ENCODE measurements at regions not wholly inside any gene's neighbourhood (a gene's known extent, or its start where the extent isn't known, plus 50 kb on each side); places are given as distances from the start of the nearest gene placed in this dataset.

DNA sequence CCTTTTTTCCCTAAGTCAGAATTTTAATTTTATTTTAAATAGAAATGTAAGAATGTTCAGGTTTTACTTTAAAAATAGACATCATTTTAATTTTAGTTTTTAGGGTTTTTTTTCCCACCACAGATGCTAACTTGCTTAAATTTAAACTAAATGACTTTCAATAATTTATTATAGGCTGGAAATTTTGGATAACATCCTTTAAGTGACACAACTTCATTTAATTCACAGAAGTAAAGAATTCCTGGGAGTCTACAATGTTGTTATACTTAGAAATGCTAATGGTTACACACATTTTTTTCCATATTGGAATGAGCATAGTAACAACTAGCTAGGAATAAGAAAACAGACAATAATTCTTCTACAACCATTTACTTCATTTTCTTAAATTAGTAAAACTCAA lies 90.5 kb upstream of the PDE10A start:
- peaks cover 0 to 2% of the 10 kb centered on the region in 2 donors for H3K9me3 ChIP-seq (replicated peaks in 1 of 2; ENCODE audit: control insufficient read depth in 1 of 2, insufficient read depth in 1 of 2, low read length in 2 of 2)
- Mint-ChIP-seq H3K4me1 (no peaks in the 10 kb centered on the region), H3K27ac (no peak overlapping the region), H3K27me3 (ENCODE audit: low read depth in 3 of 3) (peaks cover 0 to 3% (median 1%) of the 10 kb centered on the region in 3 donors), H3K9me3 (peaks cover 4 to 12% (median 10%) of the 10 kb centered on the region in 7 donors), H3K4me3 (no peak overlapping the region), H3K36me3 (no peaks in the 10 kb centered on the region)
- no peak overlapping the region for H3K4me2 ChIP-seq (replicated peaks; ENCODE audit: extremely low read depth, low read length, poor library complexity, severe bottlenecking)
- H3K9ac ChIP-seq (ENCODE audit: insufficient read depth, low read length, poor library complexity, severe bottlenecking), result no peak overlapping the region
- no peak overlapping the region for H3K27ac ChIP-seq (ENCODE audit: low read depth in 1 of 2, low read length in 2 of 2)
- intact Hi-C loops (cut with micrococcal nuclease), result no loop called here
- H4K20me1 ChIP-seq (ENCODE audit: insufficient read depth, low read length), result no peaks in the 10 kb centered on the region
- H3K79me2 ChIP-seq (ENCODE audit: insufficient read depth, low read length), result no peaks in the 10 kb centered on the region
- no peak overlapping the region for H3K4me3 ChIP-seq (replicated peaks in 1 of 3; ENCODE audit: low read depth in 2 of 3, low read length in 3 of 3)
- no peaks in the 10 kb centered on the region for H3K27me3 ChIP-seq (ENCODE audit: control insufficient read depth in 2 of 2, insufficient read depth in 2 of 2, low read length in 2 of 2)
- no peaks in the 10 kb centered on the region for H3K36me3 ChIP-seq (replicated peaks in 1 of 2; ENCODE audit: control insufficient read depth in 1 of 2, insufficient read depth in 2 of 2, low read length in 2 of 2)
- no peaks in the 10 kb centered on the region for H3K4me1 ChIP-seq (ENCODE audit: control insufficient read depth in 1 of 2, insufficient read depth in 2 of 2, low read length in 2 of 2)
- H2AFZ ChIP-seq (ENCODE audit: insufficient read depth, low read depth, low read length, poor library complexity, severe bottlenecking), result no peak overlapping the region
- no peak for DNase-seq
- TF ChIP-seq, protein P1, sequence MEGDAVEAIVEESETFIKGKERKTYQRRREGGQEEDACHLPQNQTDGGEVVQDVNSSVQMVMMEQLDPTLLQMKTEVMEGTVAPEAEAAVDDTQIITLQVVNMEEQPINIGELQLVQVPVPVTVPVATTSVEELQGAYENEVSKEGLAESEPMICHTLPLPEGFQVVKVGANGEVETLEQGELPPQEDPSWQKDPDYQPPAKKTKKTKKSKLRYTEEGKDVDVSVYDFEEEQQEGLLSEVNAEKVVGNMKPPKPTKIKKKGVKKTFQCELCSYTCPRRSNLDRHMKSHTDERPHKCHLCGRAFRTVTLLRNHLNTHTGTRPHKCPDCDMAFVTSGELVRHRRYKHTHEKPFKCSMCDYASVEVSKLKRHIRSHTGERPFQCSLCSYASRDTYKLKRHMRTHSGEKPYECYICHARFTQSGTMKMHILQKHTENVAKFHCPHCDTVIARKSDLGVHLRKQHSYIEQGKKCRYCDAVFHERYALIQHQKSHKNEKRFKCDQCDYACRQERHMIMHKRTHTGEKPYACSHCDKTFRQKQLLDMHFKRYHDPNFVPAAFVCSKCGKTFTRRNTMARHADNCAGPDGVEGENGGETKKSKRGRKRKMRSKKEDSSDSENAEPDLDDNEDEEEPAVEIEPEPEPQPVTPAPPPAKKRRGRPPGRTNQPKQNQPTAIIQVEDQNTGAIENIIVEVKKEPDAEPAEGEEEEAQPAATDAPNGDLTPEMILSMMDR (IDR thresholded peaks at IDR 0.05), result no peak

DNA sequence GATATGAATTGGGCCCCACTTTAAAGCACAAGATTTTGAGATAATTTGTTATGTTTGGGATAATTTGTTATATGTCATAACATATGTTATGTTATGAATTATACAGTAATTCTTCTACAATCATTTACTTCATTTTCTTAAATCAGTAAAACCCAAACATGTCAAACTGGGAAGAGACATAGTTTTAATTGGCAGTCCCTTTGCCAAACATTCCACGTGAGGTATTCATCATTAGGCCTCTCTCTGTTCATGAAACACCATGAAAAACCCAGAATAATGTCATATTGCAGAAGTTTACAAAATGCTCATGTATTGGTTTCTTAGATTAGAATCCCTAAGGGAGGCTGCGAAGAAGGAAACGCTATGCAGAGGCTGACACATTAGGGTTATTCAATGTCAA lies 89.4 kb upstream of the PDE10A start:
- no peak overlapping the region for H3K4me3 ChIP-seq (replicated peaks in 1 of 3; ENCODE audit: low read depth in 2 of 3, low read length in 3 of 3)
- H3K4me2 ChIP-seq (replicated peaks; ENCODE audit: extremely low read depth, low read length, poor library complexity, severe bottlenecking), result no peak overlapping the region
- H3K27ac ChIP-seq (ENCODE audit: low read depth in 1 of 2, low read length in 2 of 2), result no peak overlapping the region
- no peaks in the 10 kb centered on the region for H3K36me3 ChIP-seq (replicated peaks in 1 of 2; ENCODE audit: control insufficient read depth in 1 of 2, insufficient read depth in 2 of 2, low read length in 2 of 2)
- no peaks in the 10 kb centered on the region for H3K4me1 Mint-ChIP-seq
- H3K9me3 Mint-ChIP-seq, result peaks cover 2 to 8% (median 8%) of the 10 kb centered on the region in 7 donors
- TF ChIP-seq, protein P1 (IDR thresholded peaks at IDR 0.05), result no peak
- no peaks in the 10 kb centered on the region for H3K4me1 ChIP-seq (ENCODE audit: control insufficient read depth in 1 of 2, insufficient read depth in 2 of 2, low read length in 2 of 2)
- peaks cover 0 to 1% (median 0%) of the 10 kb centered on the region in 3 donors for H3K27me3 Mint-ChIP-seq (ENCODE audit: low read depth in 3 of 3)
- H3K36me3 Mint-ChIP-seq, result no peaks in the 10 kb centered on the region
- no peaks in the 10 kb centered on the region for H3K79me2 ChIP-seq (ENCODE audit: insufficient read depth, low read length)
- intact Hi-C loops (cut with micrococcal nuclease), result no loop called here
- no peak overlapping the region for H3K27ac Mint-ChIP-seq
- no peak overlapping the region for H3K9ac ChIP-seq (ENCODE audit: insufficient read depth, low read length, poor library complexity, severe bottlenecking)
- no peak overlapping the region for H2AFZ ChIP-seq (ENCODE audit: insufficient read depth, low read depth, low read length, poor library complexity, severe bottlenecking)
- no peak for DNase-seq
- 93% methylated on average over 2 of the region's 3 CpGs for WGBS (ENCODE audit: insufficient coverage)
- no peak overlapping the region for H3K4me3 Mint-ChIP-seq
- H4K20me1 ChIP-seq (ENCODE audit: insufficient read depth, low read length), result no peaks in the 10 kb centered on the region
- H3K9me3 ChIP-seq (replicated peaks in 1 of 2; ENCODE audit: control insufficient read depth in 1 of 2, insufficient read depth in 1 of 2, low read length in 2 of 2), result no peaks in the 10 kb centered on the region
- H3K27me3 ChIP-seq (ENCODE audit: control insufficient read depth in 2 of 2, insufficient read depth in 2 of 2, low read length in 2 of 2), result no peaks in the 10 kb centered on the region
